SU-DHL-6 (cell line): ENCODE measurements at regions not wholly inside any gene's neighbourhood (a gene's known extent, or its start where the extent isn't known, plus 50 kb on each side); places are given as distances from the start of the nearest gene placed in this dataset.

ENCODE experiments used
- CTCF ChIP-seq: fragments of 200-600 bp; sonication (generic); IDR thresholded peaks from one replicate; pipeline ENCODE4 v1.5.1; 2017; ENCODE audit warnings: antibody characterized with exemption, mild to moderate bottlenecking, low read length, moderate library complexity; ENCODE audit not compliant: insufficient read depth, poor library complexity, severe bottlenecking
- EZH2phosphoT487 ChIP-seq: fragments of 200-600 bp; sonication (generic), shearing (Covaris generic); conservative IDR thresholded peaks from 2 replicates; pipeline ENCODE4 v1.6.1; 2018; ENCODE audit warnings: mild to moderate bottlenecking, antibody characterized with exemption, low read length, moderate library complexity, mixed read lengths

- TF ChIP-seq CTCF (no peak), EZH2phosphoT487 (no peak)
Measured at GRCh38 chr2:219916281-219916680, 288.9 kb downstream of the SLC4A3 start.
